MM.1S (cell line): ENCODE measurements at regions not wholly inside any gene's neighbourhood (a gene's known extent, or its start where the extent isn't known, plus 50 kb on each side); places are given as distances from the start of the nearest gene placed in this dataset.

Source experiments
- CTCF ChIP-seq: fragments of 300-600 bp; sonication (generic); IDR thresholded peaks from 2 replicates; pipeline ENCODE4 v1.5.1; 2016; ENCODE audit warnings: antibody characterized with exemption, low read length, mixed read lengths
- EZH2 ChIP-seq: fragments of 300-600 bp; sonication (generic); optimal IDR thresholded peaks from 2 replicates; pipeline ENCODE3; 2017; ENCODE audit warnings: low read depth, mild to moderate bottlenecking, antibody characterized with exemption, low read length, mixed read lengths

GRCh38 chr11:92330114-92330513 lies 105.5 kb downstream of the FAT3 start:
- TF ChIP-seq EZH2, result no peak
- TF ChIP-seq CTCF, result no peak
